ENCODE measurements at regions not wholly inside any gene's neighbourhood (a gene's known extent, or its start where the extent isn't known, plus 50 kb on each side); places are given as distances from the start of the nearest gene placed in this dataset.

DNA sequence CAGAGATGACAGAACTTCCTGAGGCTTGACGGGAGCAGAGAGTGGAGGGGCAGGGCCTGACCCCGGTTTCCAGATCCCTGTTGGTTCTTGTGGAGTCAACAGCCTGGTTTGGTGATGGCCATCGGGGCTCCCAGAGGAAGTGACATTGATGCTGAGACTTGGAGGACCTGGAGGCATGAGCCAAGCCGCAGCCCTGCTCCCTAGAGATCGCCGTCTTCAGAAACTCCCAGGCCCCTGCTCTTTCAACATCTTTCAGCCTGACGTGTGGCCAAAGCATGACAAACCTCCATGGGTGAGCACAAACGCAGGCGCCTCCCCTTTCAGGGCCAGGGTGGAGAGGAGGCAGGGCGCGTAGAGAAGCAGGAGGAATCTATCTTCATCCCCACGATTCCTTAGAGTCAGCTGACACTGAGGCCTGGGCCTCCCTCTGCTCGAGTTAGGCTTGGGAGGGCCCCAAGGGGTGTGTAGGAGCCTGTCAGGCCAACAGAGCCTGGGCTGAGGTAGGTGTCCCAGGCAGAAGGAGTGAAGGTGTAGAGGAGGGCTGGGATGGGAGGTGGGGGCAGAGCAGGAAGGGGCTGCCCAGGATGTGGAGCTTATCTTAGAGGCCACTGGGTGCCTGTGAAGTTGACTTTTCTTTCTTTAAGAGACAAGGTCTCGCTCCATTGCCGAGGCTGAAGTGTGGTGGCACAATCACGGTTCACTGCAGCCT is 56.1 kb upstream of the MED9 start (continued):
- TF ChIP-seq MAZ (IDR thresholded peaks at IDR 0.05; ENCODE audit: borderline replicate concordance, low read depth, low read length) (no peak), MAZ (CRISPR knock-in tag; IDR thresholded peaks at IDR 0.05; ENCODE audit: low read depth) (no peak)

DNA sequence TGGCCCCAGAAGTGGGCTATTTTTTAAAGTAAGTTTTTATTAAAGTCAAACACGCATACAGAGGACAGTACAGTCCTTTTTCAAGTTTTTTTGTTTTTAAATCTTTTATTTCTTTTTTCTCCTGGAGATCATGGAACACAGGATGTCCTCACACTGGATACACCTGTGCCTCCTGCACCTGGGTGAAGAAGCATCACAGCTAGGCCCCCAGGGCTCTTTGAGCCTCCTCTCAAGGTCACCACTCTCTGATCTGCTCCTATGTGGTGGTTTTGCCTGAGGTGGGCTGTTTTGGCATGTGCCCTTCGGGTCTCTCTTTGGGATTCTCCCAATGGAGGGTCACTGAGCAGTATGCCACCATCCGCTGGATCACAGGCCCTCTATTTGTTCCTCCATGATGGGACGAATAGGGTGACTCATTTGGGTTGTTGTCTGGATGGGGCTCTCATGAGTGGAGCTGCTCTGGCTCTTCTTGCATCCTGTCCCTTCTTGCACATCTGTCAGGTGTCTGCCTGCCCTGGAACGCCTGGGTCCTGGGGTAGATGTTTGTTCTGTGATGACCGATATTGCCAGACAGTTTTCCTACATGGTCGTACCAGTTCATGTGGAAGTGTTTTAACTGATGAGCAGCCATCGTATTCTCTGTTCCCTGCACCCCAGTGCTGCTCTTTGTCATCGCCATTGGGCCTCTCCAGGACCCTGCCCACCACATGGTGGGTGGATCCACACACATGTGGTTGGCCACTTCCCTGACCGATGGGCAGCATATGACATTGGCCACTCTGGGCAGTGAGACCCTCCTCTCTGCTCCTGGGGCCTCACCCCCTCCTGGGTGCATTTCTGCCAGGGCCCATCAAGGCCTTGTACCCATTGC is 55.2 kb upstream of the MED9 start:
- CTCF ChIA-PET (ENCODE audit: low intra/inter-chr PET ratio, low total read pairs), result no interaction called here
- H3K4me2 ChIP-seq (ENCODE audit: low read depth, low read length), result no peak overlapping the region
- FAIRE-seq (no peak), ATAC-seq (no peak), DNase-seq (ENCODE audit: low spot score) (no peak)
- H2AFZ ChIP-seq (ENCODE audit: low read length), result no peak overlapping the region
- H4K20me1 ChIP-seq (ENCODE audit: insufficient read depth, low read length), result no peaks in the 10 kb centered on the region
- H3K27ac ChIP-seq (ENCODE audit: extremely low read length, insufficient read depth, low read length), result no peak overlapping the region
- H3K36me3 ChIP-seq (replicated peaks in 1 of 2; ENCODE audit: control insufficient read depth in 1 of 2, insufficient read depth in 2 of 2, low read length in 2 of 2), result no peaks in the 10 kb centered on the region
- 57% methylated on average over 10 of the region's 10 CpGs for WGBS (ENCODE audit: low lambda C conversion rate)
- H3K4me3 ChIP-seq (replicated peaks in 1 of 3; ENCODE audit: insufficient read depth in 1 of 3, low read depth in 2 of 3, low read length in 3 of 3), result no peak overlapping the region
- intact Hi-C loops (cut with micrococcal nuclease; ENCODE audit: unreplicated experiment), result no loop called here
- H3K27me3 ChIP-seq (ENCODE audit: control insufficient read depth in 1 of 2, insufficient read depth in 2 of 2, low read length in 2 of 2), result no peaks in the 10 kb centered on the region; a peak in 1 of 5 replicates
- H3K9me3 ChIP-seq (ENCODE audit: low read length), result peaks cover 12% of the 10 kb centered on the region
- H3K79me2 ChIP-seq (ENCODE audit: insufficient read depth, low read length), result no peaks in the 10 kb centered on the region
- H3K4me1 ChIP-seq (ENCODE audit: insufficient read depth, low read length), result peaks cover 35% of the 10 kb centered on the region
- H3K9ac ChIP-seq (ENCODE audit: insufficient read depth, low read depth, low read length), result no peak overlapping the region
- in situ Hi-C loops (cut with HindIII; ENCODE audit: extremely low pct_ligation_motif_present, low pct_unique_long_range_greater_than_20kb), result no loop called here
- BruUV-seq (replicated peaks), result no TSS peak
- POLR2A ChIA-PET, result no interaction called here
- no peak for TF ChIP-seq TBP (CRISPR knock-in tag; IDR thresholded peaks at IDR 0.05)
- TF ChIP-seq, protein P1, sequence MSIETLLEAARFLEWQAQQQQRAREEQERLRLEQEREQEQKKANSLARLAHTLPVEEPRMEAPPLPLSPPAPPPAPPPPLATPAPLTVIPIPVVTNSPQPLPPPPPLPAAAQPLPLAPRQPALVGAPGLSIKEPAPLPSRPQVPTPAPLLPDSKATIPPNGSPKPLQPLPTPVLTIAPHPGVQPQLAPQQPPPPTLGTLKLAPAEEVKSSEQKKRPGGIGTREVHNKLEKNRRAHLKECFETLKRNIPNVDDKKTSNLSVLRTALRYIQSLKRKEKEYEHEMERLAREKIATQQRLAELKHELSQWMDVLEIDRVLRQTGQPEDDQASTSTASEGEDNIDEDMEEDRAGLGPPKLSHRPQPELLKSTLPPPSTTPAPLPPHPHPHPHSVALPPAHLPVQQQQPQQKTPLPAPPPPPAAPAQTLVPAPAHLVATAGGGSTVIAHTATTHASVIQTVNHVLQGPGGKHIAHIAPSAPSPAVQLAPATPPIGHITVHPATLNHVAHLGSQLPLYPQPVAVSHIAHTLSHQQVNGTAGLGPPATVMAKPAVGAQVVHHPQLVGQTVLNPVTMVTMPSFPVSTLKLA (IDR thresholded peaks at IDR 0.05), result peak; percentile 91
